GM19193 (cell line): ENCODE measurements at regions not wholly inside any gene's neighbourhood (a gene's known extent, or its start where the extent isn't known, plus 50 kb on each side); places are given as distances from the start of the nearest gene placed in this dataset.
A peak's percentile ranks its signal among the peaks of the same experiment; 100 is the strongest.

ENCODE experiments used
- POLR2A ChIP-seq: IDR thresholded peaks from 4 replicates; pipeline ENCODE4 v1.6.1; 2011; ENCODE audit not compliant: insufficient read depth, insufficient read length; ENCODE audit errors: extremely low read depth

DNA sequence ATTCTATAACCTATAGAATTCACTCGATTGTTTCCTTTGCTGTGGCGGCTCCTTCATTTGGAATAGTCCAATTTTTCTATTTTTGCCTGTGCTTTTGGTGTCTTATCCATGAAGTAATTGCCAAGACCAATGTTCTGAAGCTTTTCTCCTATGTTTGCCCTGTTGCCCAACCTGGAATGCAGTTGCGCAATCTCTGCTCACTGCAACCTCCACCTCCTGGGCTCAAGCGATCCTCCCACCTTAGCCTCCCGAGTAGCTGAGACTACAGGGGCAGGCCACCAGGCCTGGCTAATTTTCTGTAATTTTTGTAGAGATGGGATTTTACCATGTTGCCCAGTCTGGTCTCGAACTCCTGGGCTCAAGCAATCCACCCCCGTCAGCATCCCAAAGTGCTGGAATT, 163.5 kb downstream of the OR2B2 start:
- TF ChIP-seq POLR2A: no peak

DNA sequence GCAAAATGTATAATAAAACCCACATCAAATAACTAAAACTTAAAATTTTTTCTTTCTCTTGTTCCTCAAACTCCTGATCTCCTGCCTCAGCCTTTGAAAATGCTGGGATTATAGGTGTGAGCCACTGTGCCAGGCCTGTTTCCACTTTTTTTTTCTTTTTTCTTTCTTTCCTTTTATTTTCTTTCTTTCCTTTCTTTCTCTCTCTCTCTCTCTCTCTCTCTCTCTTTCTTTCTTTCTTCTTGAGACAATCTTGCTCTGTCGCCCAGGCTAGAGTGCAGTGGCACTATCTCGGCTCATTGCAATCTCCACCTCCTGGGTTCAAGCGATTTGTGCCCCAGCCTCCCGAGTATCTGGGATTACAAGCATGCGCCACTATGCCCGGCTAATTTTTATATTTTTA, 164.6 kb downstream of the OR2B2 start:
- TF ChIP-seq POLR2A: no peak

DNA sequence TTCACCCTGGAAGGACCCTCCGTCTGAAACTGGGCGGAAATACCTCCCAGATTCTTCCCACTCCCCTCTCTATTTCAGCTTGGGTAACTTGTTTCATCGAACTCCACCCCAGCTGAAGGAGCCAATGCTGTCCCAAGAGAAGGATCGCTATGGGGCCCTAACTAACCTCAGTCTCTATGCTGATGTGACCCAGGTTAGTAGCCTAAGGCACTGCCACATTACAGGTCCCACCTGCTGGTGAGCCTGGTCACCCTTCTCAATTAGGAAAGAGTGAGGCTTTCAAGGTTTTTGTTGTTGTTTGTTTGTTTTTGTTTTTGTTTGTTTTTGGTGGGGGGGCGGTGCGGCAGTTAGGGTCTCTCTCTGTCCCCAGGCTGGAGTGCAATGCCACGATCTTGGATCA, 168.4 kb downstream of the OR2B2 start:
- no peak for TF ChIP-seq POLR2A

DNA sequence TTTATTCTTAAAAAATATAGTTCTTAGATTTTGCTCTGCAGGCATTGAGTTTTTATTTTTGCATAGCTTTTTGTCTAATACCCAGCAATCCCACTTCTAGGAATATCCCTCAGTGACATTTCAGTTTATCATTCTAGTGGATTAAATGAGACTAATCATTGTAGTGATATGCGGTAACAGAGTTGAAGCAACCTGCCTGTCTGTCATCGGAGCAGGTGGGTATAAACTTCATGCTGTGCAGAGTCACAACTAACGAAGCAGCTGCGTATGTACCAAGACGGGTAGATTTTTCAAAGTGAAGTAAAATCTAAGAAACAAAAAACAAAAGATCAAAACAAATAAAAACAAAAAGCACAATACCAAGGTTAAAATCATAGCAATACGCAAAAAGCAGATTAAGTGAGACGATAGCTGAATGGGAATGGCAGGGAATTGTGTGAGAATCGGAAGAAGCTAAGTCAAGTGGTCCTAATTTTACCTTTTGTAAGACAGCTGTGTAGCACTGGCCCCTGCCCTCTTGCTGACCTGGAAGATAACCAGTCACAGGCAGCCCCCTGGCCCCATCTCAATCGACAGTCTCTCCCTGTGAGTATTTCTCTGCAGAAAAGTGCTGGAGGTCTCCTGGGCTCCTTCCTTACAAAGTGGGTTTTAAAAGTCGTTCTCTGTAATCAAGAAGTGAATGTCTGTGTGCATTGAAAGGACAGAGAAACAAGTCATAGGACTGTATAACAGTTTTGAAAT, 169.2 kb downstream of the OR2B2 start:
- TF ChIP-seq POLR2A: no peak

DNA sequence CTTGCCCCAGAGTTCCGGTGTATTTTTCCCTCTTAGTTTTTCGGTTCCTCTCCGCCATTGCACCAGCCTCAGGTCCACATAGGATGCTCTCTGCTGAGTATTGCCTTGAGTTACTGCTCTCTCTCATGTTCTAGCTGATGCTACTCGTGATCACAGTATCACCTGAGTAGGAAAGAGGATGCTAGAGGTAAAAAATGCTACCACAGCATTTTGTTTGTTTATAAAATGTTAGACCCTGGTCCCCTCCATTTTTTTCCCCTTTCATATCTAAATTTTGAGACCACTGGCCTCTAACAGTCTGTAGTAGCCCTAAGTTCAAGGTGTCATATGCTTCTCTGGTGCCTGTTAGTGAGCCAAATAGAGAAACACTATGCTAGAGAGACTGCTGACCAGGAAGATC, 175.5 kb downstream of the OR2B2 start:
- no peak for TF ChIP-seq POLR2A

DNA sequence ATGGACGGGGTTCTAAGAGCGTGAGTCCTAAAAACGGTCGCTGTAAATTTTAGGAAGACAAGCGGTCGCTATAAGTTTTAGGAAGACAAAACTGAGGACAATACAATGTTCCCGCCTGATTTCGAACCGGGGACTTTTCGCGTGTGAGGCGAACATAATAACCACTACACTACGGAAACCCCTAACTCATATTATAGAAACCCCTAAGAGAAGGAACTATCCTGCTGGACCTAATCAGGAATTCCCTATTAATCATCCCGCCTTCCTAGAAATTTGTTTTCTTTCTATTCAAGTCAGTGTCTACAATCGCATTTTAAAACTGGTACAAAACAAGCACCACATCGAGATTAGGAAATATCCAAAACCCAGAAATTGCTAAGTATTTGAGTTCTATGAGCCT, 183.8 kb downstream of the OR2B2 start:
- no peak for TF ChIP-seq POLR2A

DNA sequence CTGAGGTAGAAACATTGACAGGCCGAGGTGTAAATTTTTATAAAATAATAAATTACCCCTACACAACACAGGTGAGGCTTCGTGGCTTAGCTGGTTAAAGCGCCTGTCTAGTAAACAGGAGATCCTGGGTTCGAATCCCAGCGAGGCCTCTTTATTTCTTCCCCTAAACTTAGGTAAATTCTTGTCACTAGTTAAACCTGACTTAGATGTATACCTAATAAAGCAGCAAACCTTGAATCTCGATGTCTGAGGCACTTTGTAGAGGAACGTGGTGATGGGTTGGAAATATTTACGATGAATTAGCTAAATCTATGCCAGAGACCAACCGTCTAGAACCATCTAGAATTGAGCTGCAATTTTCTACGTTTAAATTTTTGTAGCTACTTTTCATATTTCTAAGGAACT, 185.6 kb downstream of the OR2B2 start:
- no peak for TF ChIP-seq POLR2A

DNA sequence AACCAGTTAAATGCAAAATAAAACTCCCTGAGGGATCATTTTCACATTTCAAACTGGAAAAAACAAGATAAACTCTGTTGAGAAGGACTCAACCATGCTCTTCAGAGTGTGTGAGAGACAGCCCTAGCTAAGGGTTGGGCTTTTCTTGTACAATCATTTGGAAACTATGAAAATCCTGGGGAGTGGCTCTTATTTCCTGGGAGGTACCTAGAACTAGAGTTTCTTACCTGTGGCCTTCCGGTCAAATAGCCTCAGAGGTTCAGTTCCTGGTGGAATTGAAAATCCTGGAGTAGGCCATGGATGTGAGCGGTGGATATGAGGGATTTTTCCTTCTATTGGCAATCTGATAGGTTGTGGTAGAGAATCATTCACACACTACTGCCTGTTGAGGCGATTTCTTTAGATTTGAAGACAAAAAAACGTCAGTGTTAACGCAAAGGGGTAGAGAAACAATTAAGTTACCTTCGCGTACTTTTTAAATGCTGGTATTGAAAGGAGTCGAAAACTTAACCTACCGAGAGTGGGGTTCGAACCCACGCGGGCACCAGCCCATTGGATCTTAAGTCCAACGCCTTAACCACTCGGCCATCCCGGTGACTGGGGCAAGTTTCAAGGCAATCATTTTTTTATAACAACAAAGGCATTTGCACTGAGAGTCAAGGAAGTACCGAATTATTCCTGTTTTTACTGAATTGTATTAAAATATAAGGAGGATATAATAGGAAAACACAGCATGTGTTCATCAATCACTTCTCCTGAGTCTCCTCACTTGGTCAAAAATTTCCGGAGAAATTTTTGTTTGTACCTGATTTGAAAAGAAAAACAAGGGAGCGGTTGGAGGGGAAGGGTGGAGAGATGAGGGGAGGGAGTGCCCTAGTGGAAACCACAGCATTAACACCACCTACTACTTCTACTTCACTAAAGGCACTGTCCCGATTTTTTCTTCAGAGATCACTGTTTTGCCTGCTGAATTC, 191.3 kb downstream of the OR2B2 start:
- no peak for TF ChIP-seq POLR2A

DNA sequence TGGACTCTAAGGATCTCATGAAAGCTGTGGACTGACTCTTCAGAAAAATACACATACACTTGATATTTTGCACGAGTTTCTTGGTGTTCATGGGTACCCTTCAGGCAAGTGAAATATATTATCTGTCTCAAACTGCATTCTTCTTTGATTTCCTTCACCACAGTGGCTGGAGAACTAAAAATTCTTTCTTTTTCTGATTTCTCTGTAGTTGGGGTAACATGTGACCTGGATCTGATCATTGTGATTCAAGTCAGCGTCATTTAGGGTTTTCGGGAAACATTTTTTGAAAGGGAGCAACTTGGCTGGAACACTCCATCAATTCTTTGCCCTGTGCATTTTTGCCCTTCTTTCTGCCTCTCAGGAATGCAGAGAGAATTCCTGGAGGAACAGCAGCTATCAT, 205.8 kb downstream of the OR2B2 start:
- TF ChIP-seq POLR2A: no peak

DNA sequence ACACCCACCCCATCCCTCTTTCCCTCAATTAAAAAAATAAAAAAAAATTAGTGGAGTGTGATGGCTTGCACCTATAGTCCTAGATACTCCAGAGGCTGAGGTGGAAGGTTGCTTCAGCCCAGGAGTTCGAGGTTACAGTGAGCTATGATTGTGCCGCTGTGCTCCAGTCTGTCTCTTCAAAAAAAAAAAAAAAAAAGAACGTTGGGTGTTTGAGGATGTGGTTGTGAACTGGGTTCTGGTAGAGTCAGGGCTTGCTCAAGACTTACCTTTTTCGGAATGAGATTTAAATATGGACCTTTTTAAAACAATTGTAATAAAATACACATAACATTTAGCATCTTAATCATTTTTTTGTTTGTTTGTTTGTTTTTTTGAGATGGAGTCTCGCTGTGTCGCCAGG, 211.9 kb downstream of the OR2B2 start:
- no peak for TF ChIP-seq POLR2A

DNA sequence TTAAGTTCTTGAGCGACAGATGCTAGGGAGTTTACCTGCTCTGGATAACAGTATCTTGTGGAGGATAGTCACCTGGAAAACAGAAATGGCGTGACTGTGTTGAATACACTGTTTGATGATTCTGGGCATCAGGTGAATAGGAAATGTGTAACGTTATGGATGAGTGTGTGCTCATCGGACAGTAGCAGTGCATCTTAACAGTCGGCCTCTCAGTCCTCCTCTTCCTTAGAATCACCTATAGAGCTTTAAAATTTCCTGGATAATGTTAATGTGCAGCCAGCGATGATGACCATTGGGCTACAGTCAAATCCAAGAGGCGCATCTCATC, 217.7 kb downstream of the OR2B2 start:
- no peak for TF ChIP-seq POLR2A

DNA sequence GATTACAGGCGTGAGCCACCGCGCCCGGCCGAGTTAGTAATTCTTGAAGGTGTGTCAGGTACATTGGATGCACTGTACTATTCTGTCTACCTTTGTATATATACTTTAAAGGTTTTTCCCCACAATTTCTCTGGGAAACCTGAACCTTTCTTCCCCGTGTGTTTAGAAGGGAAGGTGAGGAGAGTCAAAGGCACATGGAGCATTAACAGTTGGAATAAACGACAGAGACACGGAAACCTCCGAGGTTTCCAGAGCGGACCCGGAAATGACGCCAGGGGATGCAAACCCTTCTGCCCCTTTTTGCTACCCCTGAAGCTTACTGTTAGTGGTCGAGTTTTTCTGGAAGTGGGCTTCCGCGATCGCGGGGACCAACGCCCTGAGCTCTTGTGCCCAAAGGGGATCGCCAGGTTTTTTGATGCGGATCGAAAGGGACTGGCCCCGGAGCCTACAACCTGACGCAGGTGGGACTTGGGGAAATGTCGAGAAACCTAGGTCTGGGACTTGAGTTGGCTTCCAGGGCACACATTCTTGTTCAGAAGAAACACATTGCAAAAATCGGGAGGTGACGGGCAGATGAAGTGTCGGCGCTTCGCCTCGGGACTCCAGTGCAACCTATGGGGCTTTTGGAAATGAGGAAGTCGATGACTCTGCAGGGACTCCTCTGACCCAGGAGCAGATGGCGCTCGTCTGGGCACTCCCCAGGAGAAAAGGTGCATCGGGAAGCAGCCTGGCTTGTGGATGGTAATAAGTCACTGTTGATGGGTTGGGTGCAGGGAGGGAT, 218.2 kb downstream of the OR2B2 start:
- TF ChIP-seq POLR2A: peak; percentile 63

DNA sequence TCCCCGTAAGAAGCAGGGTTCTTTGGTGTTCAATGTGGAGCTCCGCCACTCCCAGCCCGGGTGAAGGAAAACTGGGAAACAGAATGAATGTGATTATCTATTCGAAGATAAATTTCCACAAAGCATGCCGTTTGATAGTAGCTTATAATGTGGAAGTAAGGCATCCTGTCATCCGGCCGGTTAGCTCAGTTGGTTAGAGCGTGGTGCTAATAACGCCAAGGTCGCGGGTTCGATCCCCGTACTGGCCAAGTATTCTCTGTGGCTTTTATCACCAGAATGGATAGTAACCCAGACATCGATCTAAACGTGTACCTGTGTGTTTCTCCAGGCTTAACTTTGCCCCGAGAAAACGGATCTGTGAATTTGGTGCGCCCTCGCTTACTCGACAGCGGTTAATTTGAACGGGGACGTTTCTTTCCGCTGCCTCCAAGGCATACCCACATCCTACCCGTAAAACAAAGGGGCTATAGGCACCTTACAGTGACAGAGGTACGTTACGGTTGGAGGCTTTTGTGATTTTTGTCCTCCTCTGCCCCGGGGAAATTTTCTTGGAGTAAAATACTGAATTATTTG, 215.2 kb upstream of the ZNF184 start:
- no peak for TF ChIP-seq POLR2A

DNA sequence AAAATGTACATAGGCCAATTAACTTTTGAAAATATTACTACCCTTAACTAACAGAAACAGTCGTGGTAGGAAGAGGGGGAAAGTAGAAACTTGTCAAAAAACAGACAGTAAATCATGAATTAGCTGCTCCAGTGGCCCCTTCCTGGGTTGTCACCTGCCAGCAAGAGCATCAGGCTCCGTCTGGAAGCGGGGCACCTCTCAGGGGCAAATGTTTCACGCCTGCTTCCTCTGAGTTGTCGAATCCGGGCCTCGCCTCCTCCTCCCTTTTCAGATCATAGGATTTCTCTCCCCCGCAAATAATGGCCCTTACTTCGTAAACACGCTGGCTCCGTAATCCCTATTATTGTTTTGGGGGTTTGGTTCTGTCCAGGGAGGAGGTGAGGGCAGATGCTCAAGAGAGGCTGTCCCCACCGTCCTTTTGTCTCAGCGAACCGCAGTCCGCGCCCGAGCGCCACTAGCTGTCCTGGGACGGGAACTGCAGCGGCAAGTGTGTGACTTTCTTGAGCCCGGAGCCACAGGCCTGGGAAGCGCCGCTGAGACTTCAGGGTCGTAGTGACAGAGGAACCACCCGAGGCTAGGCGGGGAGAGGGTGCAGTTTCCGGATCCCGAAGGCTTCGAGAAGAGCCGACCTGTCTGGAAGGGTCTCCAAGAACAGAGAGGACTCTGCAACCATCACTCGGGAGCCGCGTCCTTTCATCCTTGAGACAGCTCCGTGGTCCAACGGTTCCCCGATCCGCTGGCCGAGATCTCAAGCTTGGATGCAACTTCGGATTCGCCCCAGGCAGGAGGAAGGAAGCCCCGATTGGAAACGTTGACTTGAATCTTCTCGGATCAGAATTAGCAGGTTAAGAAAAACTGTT, 214.5 kb upstream of the ZNF184 start:
- no peak for TF ChIP-seq POLR2A
